BJ (cell line): ENCODE measurements at regions not wholly inside any gene's neighbourhood (a gene's known extent, or its start where the extent isn't known, plus 50 kb on each side); places are given as distances from the start of the nearest gene placed in this dataset.
"Not testable (repeated sequence)": the region's sequence is repeated elsewhere in the genome, so short reads cannot be mapped to it uniquely, and the experiment has no call there.

Source experiments
- CTCF ChIA-PET: fragments of 350-600 bp; formaldehyde crosslinking; extraction: SDS; loops from one replicate; lab custom pipeline; 2021; ENCODE audit warnings: antibody characterized with exemption, inconsistent platforms; lab: Yijun Ruan, JAX
- POLR2A ChIA-PET: fragments of 300-600 bp; sonication (Branson Sonifier 250); formaldehyde crosslinking; extraction: SDS; loops from one replicate; lab custom pipeline; 2021; ENCODE audit warnings: antibody characterized with exemption; lab: Charles Lee
- DNase-seq: peaks from one replicate; pipeline ENCODE4 v3.0.0-alpha.2; 2011; ENCODE audit warnings: low read depth
- H3K27me3 ChIP-seq: 2 replicates; pipeline ENCODE4 v1.6.0; 2011; ENCODE audit warnings: low read length; ENCODE audit not compliant: control insufficient read depth, insufficient read depth
- H3K36me3 ChIP-seq: 2 replicates; pipeline ENCODE4 v1.5.1; 2011; ENCODE audit warnings: low read length; ENCODE audit not compliant: control insufficient read depth, insufficient read depth
- H3K4me3 ChIP-seq: 2 replicates; pipeline ENCODE4 v1.5.1; 2011; ENCODE audit warnings: low read depth, mild to moderate bottlenecking, control low read depth, low read length
- CTCF ChIP-seq: IDR thresholded peaks from 2 replicates; pipeline ENCODE4 v1.5.1; 2011; ENCODE audit warnings: low read depth, mild to moderate bottlenecking, control low read depth, inconsistent platforms, low read length, moderate library complexity; ENCODE audit not compliant: insufficient read depth

DNA sequence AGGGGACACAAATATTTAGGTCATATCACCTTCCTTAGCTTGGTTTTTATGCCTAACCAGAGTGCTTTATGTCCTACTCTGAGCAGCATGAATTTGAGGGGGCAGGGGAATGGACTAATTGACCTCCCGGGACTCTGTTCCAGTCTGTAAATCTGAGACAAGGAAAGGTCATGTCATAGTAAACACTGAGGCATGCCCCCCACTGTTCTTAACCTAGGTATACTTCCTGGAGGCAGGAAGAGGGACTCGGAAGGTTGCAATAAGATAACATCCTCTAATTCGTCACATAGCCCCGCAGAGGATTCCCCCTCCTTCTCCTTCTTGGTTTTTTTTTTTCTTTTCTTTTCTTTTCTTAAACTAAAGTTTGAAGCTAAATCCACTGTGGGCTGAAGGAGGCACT lies 540.3 kb upstream of the CADM1 start:
- Histone ChIP-seq H3K27me3 (no peaks in the 10 kb centered on the region), H3K4me3 (no peak overlapping the region), H3K36me3 (no peaks in the 10 kb centered on the region)
- ChIA-PET POLR2A (no interaction called here), CTCF (no interaction called here)
- no peak for TF ChIP-seq CTCF
- DNase-seq, result no peak

- H3K27me3 ChIP-seq, result no peaks in the 10 kb centered on the region
- ChIA-PET CTCF (no interaction called here), POLR2A (no interaction called here)
- H3K36me3 ChIP-seq, result no peaks in the 10 kb centered on the region
- no peak for DNase-seq
- H3K4me3 ChIP-seq, result no peak overlapping the region
- no peak for TF ChIP-seq CTCF
Measured at GRCh38 chr11:116043857-116044256, 539.6 kb upstream of the CADM1 start.

GRCh38 chr11:116043059-116043458 lies 538.8 kb upstream of the CADM1 start:
- H3K4me3 ChIP-seq, H3K27me3 ChIP-seq, DNase-seq, H3K36me3 ChIP-seq, POLR2A ChIA-PET, CTCF ChIA-PET: not testable (repeated sequence)

GRCh38 chr11:116042146-116042545 lies 537.9 kb upstream of the CADM1 start:
- no peak for TF ChIP-seq CTCF
- DNase-seq, result no peak
- Histone ChIP-seq H3K36me3 (no peaks in the 10 kb centered on the region), H3K27me3 (no peaks in the 10 kb centered on the region), H3K4me3 (no peak overlapping the region)
- CTCF ChIA-PET, result no interaction called here
- POLR2A ChIA-PET, result no interaction called here

DNA sequence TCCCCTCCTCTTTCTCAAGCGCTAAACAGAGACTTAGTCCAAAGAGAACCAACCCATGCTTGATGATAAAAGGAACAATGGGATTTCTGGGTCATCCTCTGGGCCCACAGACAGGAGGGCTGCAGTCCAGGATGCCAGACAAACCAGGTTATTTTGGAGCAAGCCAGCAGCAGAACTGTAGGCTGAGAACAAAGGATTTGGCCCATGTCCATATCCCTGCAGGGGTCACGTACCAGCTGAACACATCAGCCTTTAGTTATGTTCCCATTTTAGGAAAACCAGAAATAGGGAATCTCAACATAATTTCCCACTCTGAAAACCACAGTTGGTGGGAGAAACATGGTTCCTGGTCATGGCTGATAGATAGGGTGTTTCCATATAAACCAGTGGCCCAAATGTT lies 533.6 kb upstream of the CADM1 start:
- H3K4me3 ChIP-seq, result no peak overlapping the region
- TF ChIP-seq CTCF, result no peak
- ChIA-PET CTCF (no interaction called here), POLR2A (no interaction called here)
- H3K27me3 ChIP-seq, result no peaks in the 10 kb centered on the region
- DNase-seq, result no peak
- no peaks in the 10 kb centered on the region for H3K36me3 ChIP-seq

DNA sequence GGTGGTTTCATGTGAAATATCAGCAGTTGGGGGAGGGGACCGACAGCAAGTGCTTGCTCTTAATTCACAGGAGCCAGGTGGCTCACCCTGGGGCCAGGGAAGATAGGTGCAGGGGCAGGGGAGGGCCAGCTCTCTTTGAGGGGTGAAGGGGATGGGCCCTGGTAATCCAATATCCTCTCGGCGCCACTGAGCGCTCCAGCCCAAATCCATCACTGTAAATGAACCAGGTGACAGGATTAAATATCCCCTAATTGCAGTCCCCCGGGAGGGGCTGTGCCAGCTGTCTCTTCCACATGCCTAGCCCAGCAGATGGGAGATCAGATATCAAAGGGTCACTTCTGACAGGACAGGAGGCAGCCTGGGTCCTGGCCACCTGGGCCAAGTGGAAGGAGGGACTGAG lies 531.8 kb upstream of the CADM1 start:
- Histone ChIP-seq H3K4me3 (no peak overlapping the region), H3K36me3 (no peaks in the 10 kb centered on the region), H3K27me3 (no peaks in the 10 kb centered on the region)
- no peak for TF ChIP-seq CTCF
- ChIA-PET POLR2A (no interaction called here), CTCF (no interaction called here)
- no peak for DNase-seq
